ENCODE measurements at regions not wholly inside any gene's neighbourhood (a gene's known extent, or its start where the extent isn't known, plus 50 kb on each side); places are given as distances from the start of the nearest gene placed in this dataset.

DNA sequence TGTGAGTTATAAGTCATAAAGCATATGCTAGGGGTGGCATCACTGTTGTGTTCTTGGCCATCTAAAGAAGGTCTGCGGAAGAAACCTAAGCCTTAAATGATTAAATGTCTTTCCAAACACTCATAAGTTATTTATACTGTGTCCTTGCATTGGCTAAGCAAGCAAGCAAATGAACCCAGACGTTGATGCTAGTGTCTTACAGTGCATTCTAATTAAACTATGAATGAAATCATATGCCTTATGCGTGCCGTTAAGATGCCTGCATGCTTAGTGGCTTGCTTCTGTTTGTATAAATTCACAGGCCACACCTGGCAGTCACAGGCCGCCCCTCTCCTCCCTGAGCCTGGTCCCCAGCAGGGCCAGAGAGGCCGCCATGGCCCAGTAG is 49.9 kb downstream of the RIN2 start:
- Histone ChIP-seq H3K9me3 (no peaks in the 10 kb centered on the region), H3K4me1 (peaks cover 0 to 49% (median 27%) of the 10 kb centered on the region in 12 donors)

DNA sequence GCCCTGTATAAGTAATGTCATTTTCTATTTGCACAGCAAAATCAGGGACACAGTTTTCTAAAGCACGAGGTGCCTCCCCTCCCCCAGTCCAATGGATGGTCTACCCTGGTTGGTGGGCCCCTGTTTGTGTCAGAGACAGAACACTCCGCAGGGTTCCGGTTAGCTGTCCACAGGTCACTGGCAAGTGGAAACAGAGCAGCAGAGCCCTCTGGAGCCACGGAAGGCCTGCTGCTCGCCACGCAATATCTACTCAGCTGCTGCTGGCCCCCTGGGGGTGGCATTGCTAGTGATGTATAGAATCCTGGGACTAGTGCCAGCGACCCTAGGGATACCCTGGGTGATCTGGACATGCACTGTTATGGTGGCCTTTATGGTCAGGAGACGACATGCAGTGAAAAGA is 50.4 kb downstream of the RIN2 start:
- intact Hi-C loops (cut with DNase I) = no loop called here
- 88 to 95% (median 94%) methylated on average over 6 to 8 of the region's 8 CpGs for WGBS, 4 donors
- peak in 1 of 4 donors; percentile 12 for ATAC-seq

More for the DNA sequence above, 49.9 kb downstream of the RIN2 start:
- peaks cover 0 to 27% (median 2%) of the 10 kb centered on the region in 9 donors for H3K36me3 ChIP-seq
- H3K4me3 ChIP-seq = no peak overlapping the region
- no peak for ATAC-seq
- 67 to 73% (median 70%) methylated on average over 6 of the region's 6 CpGs for WGBS, 4 donors
- no peaks in the 10 kb centered on the region for H3K27me3 ChIP-seq
- H3K27ac ChIP-seq = peak overlapping the region in 2 of 12 donors; percentile 4 to 17
- no peak for DNase-seq
- TF ChIP-seq POLR2A (IDR thresholded peaks at IDR 0.05) = no peak
- TF ChIP-seq, protein P1, sequence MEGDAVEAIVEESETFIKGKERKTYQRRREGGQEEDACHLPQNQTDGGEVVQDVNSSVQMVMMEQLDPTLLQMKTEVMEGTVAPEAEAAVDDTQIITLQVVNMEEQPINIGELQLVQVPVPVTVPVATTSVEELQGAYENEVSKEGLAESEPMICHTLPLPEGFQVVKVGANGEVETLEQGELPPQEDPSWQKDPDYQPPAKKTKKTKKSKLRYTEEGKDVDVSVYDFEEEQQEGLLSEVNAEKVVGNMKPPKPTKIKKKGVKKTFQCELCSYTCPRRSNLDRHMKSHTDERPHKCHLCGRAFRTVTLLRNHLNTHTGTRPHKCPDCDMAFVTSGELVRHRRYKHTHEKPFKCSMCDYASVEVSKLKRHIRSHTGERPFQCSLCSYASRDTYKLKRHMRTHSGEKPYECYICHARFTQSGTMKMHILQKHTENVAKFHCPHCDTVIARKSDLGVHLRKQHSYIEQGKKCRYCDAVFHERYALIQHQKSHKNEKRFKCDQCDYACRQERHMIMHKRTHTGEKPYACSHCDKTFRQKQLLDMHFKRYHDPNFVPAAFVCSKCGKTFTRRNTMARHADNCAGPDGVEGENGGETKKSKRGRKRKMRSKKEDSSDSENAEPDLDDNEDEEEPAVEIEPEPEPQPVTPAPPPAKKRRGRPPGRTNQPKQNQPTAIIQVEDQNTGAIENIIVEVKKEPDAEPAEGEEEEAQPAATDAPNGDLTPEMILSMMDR (IDR thresholded peaks at IDR 0.05) = no peak
- intact Hi-C loops (cut with DNase I) = no loop called here

DNA sequence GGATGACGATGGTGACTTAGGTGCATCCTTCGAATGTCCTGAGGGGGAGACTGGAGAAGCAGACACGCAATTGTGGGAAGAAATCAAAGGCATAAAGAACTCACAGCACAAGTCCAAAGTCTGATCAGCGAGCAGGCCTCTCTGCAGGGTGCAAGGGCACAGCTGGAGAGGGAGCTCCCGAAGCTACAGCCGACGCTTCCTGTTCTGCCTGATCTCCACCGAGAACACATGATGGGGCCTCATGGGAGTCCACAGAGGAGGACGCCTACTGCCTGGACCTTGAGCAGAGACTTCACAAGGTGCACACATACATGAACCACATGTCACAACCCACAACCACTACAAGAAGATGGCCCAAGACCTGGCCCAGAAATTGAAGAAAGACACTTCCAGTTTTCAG is 51.4 kb downstream of the RIN2 start:
- H3K4me3 ChIP-seq = no peak overlapping the region
- no peaks in the 10 kb centered on the region for H3K9me3 ChIP-seq
- no peaks in the 10 kb centered on the region for H3K27me3 ChIP-seq
- DNase-seq (no peak), ATAC-seq (peak in 2 of 4 donors; percentile 11 to 28)
- H3K4me1 ChIP-seq = peaks cover 0 to 50% (median 30%) of the 10 kb centered on the region in 12 donors
- TF ChIP-seq, protein P1 (IDR thresholded peaks at IDR 0.05) = no peak
- peaks cover 0 to 18% (median 2%) of the 10 kb centered on the region in 9 donors for H3K36me3 ChIP-seq
- WGBS, 4 donors = 69 to 73% (median 71%) methylated on average over 9 of the region's 9 CpGs
- intact Hi-C loops (cut with DNase I) = no loop called here
- H3K27ac ChIP-seq = no peak overlapping the region

More for the DNA sequence above, 50.4 kb downstream of the RIN2 start:
- TF ChIP-seq, protein P1 (IDR thresholded peaks at IDR 0.05) = no peak
- TF ChIP-seq POLR2A (IDR thresholded peaks at IDR 0.05) = no peak
- Histone ChIP-seq H3K36me3 (peaks cover 0 to 22% (median 2%) of the 10 kb centered on the region in 9 donors), H3K9me3 (no peaks in the 10 kb centered on the region), H3K27ac (no peak overlapping the region), H3K27me3 (no peaks in the 10 kb centered on the region), H3K4me1 (peaks cover 0 to 49% (median 29%) of the 10 kb centered on the region in 12 donors), H3K4me3 (no peak overlapping the region)
- DNase-seq = no peak

DNA sequence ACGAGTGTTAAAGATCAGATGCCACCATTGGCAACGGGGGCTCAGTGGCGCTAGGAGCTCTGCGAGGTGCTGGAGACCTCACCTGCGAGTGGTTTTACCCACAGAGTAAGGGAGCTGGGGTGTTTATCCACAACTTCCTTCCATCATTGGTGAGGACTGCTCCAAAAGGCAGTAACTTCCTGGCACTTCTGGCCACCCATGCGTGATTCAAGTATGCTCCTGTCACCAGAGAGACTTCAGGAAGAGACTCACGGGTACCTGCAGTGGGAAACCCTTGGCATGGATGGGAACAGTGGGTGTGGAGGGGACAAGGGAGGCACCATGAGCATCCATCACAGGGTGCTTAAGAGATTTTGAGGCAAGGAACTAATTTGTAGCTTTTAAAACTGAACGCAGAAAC is 53.2 kb downstream of the RIN2 start:
- Histone ChIP-seq H3K4me1 (peaks cover 2 to 63% (median 45%) of the 10 kb centered on the region in 12 donors), H3K9me3 (no peaks in the 10 kb centered on the region), H3K36me3 (peaks cover 0 to 18% (median 2%) of the 10 kb centered on the region in 9 donors), H3K27ac (peak overlapping the region in 1 of 12 donors; percentile 4), H3K4me3 (no peak overlapping the region), H3K27me3 (no peaks in the 10 kb centered on the region)
- no peak for ATAC-seq
- intact Hi-C loops (cut with DNase I) = loop anchor here in 1 of 10 donors (10.0 kb wide), 1 partner anchor 74 kb away; no protein-coding TSS in a partner anchor
- no peak for TF ChIP-seq POLR2A (IDR thresholded peaks at IDR 0.05)
- TF ChIP-seq, protein P1 (IDR thresholded peaks at IDR 0.05) = no peak
- 79 to 92% (median 85%) methylated on average over 8 of the region's 8 CpGs for WGBS, 4 donors
- DNase-seq = no peak

Measured in heart left ventricle (tissue), 16 donors.